AG09309 (cell line): ENCODE measurements at regions not wholly inside any gene's neighbourhood (a gene's known extent, or its start where the extent isn't known, plus 50 kb on each side); places are given as distances from the start of the nearest gene placed in this dataset.
"Not testable (repeated sequence)": the region's sequence is repeated elsewhere in the genome, so short reads cannot be mapped to it uniquely, and the experiment has no call there.

ENCODE experiments used
- DNase-seq: peaks from one replicate; pipeline ENCODE4 v3.0.0-alpha.2; 2010; ENCODE audit warnings: low read depth
- H3K4me3 ChIP-seq: 2 replicates; pipeline ENCODE4 v1.5.1; 2011; ENCODE audit warnings: mild to moderate bottlenecking, low read depth, low read length, moderate library complexity; ENCODE audit not compliant: control insufficient read depth
- CTCF ChIP-seq: IDR thresholded peaks from 2 replicates; pipeline ENCODE4 v1.5.1; 2011; ENCODE audit warnings: mild to moderate bottlenecking, low read depth, low read length, inconsistent platforms; ENCODE audit not compliant: insufficient read depth, control insufficient read depth; ENCODE audit errors: missing control alignments

- no peak overlapping the region for H3K4me3 ChIP-seq
- no peak for DNase-seq
- no peak for TF ChIP-seq CTCF
Observed at GRCh38 chr1:217135987-217136894, 413.0 kb upstream of the ESRRG start.

- peak overlapping the region; percentile 40 for H3K4me3 ChIP-seq
- TF ChIP-seq CTCF = no peak
- no peak for DNase-seq
Observed at GRCh38 chr1:217135569-217135915, 412.3 kb upstream of the ESRRG start.

- peak overlapping the region; percentile 40 for H3K4me3 ChIP-seq
- TF ChIP-seq CTCF = no peak
- DNase-seq = no peak
Observed at GRCh38 chr1:217134857-217135568, 411.8 kb upstream of the ESRRG start.

GRCh38 chr1:217133958-217134856, 411.0 kb upstream of the ESRRG start:
- no peak for DNase-seq
- no peak overlapping the region for H3K4me3 ChIP-seq
- no peak for TF ChIP-seq CTCF

GRCh38 chr1:217133092-217133491, 409.9 kb upstream of the ESRRG start:
- H3K4me3 ChIP-seq = no peak overlapping the region
- TF ChIP-seq CTCF = no peak
- no peak for DNase-seq

- H3K4me3 ChIP-seq, DNase-seq: not testable (repeated sequence)
Observed at GRCh38 chr1:217123340-217123739, 400.1 kb upstream of the ESRRG start.

- DNase-seq = no peak
- no peak overlapping the region for H3K4me3 ChIP-seq
- no peak for TF ChIP-seq CTCF
Observed at GRCh38 chr1:217117973-217118465, 394.8 kb upstream of the ESRRG start.
